GM21447 (cell line): ENCODE measurements at regions not wholly inside any gene's neighbourhood (a gene's known extent, or its start where the extent isn't known, plus 50 kb on each side); places are given as distances from the start of the nearest gene placed in this dataset.

Experiments
- ATAC-seq: cut with Tn5 transposase; IDR thresholded peaks from one replicate; pipeline ENCODE4 v1.9.1; 2021; ENCODE audit not compliant: unreplicated experiment

GRCh38 chr5:82349652-82350051 lies 71.5 kb upstream of the RPS23 start:
- no peak for ATAC-seq

DNA sequence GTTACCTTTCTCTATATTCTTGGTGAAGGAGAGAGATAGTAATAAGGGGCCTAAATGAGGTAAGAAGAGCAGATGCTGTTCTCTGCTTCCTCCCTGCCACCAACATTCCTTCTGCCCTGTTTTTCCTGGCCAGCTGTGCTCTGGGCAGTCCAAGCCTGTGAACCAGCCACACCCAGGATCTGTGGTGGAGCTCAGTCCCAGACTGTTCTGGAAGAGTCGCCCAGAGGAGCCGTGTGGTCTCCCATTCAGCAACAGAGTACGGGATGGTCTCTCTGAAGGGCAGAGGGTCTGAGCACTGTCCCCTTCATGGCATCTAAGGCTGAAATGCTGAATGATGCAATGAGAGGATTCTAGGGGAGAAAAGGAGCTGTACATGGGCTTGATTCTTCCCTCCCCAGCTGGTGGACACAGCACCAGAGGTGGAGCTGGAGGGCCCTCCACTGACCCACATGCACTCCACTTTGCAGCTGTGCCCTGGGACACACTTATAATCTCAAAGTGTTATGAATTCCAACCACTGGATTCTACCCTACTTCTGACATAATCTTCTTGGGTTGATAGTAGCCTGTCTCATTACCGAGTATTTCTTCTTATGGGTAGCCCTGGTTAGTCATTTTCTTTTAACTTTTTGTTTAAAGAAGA lies 70.8 kb upstream of the RPS23 start:
- no peak for ATAC-seq

DNA sequence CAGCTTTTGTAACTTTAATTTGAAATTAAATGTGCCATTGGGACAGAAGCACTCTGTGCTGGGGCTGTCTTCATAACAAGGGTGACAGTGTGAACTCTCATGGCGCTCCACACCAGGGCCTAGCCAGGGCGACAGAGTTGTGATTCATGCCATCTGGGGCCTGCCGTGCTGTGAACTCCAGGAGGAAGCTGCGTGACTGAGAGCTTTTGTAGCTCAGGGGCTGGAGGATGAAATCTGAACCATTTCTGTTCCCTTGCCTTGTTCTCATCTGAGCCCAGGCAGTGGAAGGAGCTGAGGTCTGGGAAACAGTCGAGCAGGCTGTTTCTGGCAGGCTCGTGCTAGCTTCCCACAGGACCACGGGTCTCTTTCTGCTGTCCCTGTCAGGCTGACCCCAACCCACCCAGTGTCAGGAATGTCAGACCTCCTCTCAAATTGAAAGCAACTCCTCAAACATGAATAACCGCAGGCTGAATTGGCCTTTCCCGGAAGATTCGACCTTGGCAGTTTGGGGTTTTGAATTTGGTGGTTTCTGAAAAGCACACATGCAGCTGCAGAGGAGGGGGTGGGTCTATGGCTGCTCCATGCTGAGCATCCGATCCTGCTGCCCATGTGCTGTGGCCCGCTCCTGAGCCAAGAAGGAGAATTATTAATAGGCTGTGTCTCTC lies 69.2 kb upstream of the RPS23 start:
- no peak for ATAC-seq

DNA sequence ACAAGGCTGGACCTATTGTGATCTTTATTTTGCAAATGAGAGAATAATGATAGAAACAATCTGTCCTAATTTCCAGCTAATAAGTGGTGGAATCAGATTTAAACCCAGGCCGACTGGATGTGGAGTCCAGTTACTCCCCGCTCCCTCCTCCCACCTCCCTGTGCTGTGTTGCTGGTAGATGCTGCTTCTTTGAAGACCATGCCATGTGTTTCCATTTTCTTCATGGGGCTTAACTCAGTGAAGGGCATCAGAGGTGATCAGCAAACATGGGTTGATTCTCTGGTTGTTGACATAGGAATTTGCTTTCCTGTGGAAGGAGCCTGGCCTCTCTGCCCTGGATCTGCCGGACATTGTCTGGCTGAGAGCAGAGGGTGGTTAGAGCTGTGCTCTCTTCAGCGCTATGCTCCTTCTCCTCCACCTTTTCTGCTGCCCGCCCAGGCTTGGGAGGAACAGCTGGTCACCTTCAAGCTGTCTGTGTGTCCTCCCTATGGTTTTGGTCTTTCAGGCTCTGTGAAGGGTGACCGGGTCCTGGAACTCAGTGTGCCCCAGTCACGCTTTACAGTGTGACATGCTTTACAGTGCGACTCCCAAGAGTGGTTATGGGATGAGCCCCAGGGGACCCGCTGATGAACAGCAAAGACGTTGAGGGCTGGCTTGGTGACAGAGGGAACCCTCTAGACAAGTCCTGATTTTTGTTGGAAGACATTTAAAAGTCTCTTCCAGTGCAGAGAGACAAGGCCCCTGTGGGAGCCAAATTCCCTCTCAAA lies 68.4 kb upstream of the RPS23 start:
- ATAC-seq, result no peak

DNA sequence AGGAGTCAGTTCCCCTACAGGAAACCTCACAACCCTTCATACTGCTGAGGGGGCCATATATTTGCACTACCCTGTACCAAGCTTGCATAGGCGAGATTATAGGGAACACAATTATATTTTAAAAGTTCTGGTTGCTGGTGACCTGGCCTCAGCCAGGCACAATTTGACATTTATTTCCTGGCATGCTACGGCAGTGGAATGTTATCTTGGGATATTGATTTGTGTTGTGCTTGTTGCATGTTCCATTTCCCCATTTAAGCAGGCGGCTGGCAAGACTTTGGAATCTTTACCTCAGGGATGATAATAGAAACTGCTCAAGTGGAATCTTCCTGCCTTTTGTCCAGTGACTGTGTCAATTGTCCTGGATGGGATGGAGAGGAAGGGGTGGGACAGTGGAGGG lies 67.0 kb upstream of the RPS23 start:
- no peak for ATAC-seq

DNA sequence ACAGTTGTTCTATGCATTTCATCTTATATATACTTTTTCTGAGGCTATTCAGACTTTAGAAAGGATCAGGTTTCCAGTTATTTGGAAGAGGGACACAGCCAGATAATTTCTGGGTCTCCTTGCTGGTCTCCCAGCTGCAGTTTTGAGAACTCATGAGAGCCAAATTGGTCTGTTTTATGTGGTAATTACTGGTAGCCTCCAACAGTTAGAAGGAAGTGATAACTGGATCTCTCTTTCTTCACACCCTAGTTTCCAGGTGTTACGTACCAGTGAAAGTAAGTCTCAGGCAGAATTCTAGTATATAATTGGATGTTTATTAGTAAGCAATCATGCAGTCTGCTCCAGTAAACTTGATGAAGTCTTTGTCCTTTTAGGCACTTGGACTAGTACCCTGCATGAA lies 63.2 kb upstream of the RPS23 start:
- no peak for ATAC-seq

- ATAC-seq, result no peak
Measured at GRCh38 chr5:82340799-82341198, 62.6 kb upstream of the RPS23 start.

GRCh38 chr5:82339792-82340191 lies 61.6 kb upstream of the RPS23 start:
- no peak for ATAC-seq

DNA sequence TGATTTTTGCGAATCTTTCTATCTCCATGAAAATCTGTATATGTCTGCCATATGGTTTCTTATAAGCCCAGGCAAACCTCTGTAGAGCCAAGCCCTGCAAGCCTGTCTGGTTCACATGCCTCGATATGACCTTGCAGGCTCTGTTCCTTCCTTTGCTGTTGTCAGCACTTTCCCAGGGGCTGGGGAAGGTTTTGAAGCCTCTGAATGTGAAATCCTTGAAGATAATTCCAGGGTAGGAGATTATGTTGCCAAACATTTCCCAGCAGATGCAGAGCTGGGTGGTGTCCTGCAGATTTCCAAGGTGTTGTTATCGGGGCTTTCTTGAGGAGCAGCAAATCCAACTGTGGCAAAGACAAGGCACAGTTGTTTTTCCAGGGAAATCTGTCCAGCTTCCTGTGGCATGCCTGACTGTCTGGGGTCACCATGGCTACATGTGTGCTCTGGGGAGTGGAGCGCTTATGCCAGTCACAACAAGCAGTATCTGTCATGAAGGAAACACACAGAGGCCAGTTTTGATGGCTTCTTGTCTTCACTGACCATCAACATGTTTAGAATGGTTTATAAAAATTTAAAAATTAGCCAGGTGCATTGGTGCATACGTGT lies 60.7 kb upstream of the RPS23 start:
- no peak for ATAC-seq

DNA sequence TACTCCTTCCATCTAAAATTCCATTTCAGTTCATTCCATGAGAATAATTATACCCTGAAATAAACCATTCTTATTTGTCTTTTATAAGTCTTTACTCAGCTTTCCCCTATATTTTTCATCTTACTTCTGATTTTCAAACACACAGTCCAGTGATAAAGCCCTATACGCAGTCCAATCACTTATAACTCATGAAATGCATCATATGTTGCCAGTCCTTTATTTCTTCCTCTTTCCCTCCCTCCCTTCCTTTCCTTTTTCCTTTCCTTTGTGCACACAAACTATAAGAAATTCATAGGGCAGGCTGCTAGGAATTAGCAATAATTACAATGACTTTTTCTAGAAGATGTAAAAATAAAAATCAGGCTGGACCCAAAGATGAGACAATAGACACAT lies 58.8 kb upstream of the RPS23 start:
- no peak for ATAC-seq

- ATAC-seq, result no peak
Measured at GRCh38 chr5:82336226-82336958, 58.2 kb upstream of the RPS23 start.

DNA sequence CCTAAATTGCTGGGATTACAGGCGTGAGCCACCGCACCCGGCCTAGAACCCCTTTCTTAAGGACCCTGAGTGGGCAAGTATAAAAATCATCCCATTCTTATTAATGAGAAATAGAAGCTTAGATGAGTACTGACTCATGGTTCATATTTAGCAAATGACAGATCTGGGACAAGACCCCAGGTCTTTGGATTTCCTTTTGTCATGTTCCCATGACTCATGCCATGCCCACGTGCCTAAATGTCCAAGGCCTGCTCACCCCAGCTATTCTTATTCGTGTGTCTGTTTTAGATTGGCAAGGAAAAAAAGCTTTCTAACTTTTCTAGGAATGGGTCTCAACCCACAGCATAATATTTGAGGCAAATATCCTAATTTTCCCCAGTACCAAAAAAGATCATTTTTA lies 57.7 kb upstream of the RPS23 start:
- ATAC-seq, result no peak

DNA sequence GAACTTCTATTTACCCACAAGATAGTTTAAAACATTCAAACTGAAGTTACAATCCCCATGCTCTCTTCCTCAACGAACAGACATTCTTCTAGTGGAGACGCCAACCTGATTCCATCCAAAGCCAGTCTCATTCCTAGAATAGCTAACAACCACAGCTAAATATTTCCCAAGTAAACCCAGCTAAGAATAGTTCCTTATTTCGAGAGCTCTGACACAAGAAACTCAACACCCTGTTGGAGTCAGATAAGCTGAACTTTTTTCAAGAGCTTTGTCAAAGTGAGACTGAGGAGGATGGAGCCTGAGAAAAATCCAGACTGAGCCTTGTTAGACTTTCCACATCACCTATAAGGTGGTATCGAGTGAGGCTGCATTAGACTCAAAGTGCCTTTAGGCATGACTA lies 56.7 kb upstream of the RPS23 start:
- no peak for ATAC-seq

GRCh38 chr5:82334085-82334692 lies 56.0 kb upstream of the RPS23 start:
- no peak for ATAC-seq

DNA sequence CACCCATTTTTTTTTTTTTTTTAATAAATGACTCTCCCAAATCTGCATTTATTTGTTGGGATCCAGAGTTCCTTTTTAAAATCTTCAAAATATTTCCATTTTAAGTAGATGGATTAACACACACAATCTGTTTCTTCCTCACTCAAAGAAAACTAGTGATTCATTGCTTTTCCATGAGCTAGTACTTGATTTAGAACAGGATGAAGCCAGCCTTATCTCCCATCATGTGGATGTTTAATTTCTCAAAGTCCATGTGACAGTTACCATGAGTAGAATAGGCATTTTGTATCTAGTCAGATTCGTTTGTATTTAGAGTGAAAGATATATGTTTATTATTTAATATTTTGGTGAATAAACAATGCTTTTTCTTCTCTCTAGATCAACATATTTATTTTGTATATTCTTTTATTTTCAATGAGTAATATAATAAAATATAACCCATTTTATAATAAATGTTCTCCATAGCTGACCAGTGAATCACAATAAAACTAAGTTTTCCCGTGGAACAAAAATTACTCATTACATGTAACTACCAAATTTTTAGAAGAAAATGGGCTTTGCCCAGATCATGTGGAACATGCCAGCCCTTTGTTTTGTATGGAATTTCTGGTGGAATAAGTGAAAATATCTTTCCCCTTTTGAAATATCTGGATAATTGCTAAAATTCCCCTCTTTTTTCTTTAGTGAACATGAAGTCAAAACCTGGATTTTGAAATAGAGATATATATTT lies 54.9 kb upstream of the RPS23 start:
- ATAC-seq, result no peak

DNA sequence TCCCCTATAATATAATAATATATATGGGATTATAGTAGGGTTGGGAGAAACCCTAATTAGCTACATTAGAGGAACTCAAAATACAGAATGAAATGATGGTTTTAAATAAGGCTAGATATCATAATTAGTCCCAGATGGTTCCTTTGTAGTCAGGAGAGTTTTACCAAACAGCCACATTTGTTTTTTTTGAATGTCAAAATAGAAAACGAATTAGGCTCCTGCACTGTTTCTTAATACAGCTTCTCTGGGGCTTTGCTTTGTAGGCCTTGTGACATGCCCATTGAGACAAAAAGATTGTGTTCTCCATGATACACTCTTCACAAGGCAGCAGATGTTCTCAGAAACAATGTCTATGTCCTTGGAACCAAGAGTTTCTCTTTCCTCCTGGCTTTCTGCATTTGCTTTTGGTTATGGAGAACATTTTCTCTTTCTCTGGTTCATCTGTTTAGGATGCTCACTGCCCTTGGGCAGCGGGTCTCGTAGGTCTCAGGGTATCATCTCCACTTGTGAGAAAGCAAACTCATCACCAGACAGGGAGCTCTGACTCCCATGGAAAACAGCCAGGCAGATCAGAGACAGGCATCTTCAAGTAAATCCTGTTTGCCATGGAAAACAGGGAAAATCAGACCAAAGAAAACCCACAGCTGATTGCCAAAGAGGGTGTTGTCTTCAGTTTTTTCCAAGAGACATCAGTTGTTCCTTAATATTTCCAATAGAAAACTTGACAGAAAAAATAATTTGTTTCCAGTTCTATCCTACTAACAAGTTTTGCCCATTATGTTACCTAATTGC lies 54.1 kb upstream of the RPS23 start:
- ATAC-seq, result no peak

DNA sequence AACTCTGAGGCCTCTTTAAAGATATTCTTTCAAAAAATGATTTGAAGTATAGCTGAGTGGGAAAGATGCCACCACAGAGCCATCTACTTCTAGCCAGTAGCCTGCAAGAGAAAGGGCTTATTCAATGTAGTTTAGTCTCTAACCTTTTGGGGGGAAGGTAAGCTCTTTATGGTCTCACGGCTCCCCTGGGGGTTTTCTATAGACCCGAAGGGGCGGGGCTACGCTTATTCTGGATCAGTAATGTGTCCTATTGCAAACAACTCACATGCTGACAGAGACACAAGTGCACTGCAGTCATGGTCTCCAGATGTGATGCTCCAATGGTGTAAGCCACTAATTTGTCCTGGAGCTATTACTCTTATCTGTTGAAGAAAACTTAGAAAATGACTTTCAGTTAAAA lies 53.4 kb upstream of the RPS23 start:
- ATAC-seq, result no peak

GRCh38 chr5:82330530-82331270 lies 52.5 kb upstream of the RPS23 start:
- no peak for ATAC-seq

DNA sequence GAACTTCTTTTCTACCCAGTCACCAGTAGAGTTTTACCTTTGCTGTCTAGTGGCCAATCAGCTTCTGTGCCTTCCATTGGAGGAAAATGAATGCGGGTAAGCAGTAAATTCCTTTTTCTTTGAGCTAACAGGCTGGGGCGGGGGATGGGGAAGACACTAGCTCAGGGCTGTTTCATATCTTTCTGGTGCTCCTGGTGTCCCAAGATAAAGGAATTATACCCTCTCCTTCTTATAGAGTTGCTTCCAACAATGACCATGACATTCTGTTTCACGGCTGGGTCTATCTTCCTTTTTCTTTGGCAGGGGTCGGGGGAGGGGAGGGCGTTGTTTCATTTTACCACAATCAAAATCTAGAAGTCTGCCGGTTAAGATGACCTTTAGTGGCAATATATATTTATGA lies 51.2 kb upstream of the RPS23 start:
- no peak for ATAC-seq
